ENCODE measurements at regions not wholly inside any gene's neighbourhood (a gene's known extent, or its start where the extent isn't known, plus 50 kb on each side); places are given as distances from the start of the nearest gene placed in this dataset.
A peak's percentile ranks its signal among the peaks of the same experiment; 100 is the strongest.

- no peak for TF ChIP-seq CTCF (tag by site-specific recombination; IDR thresholded peaks at IDR 0.05)
- TF ChIP-seq WT1 (tag by site-specific recombination; IDR thresholded peaks at IDR 0.05) = no peak
- no peak for TF ChIP-seq ZNF707 (tag by site-specific recombination; IDR thresholded peaks at IDR 0.05)
- no peak for TF ChIP-seq ZFP3 (tag by site-specific recombination; IDR thresholded peaks at IDR 0.05; ENCODE audit: low read depth)
- TF ChIP-seq ZBTB17 (tag by site-specific recombination; IDR thresholded peaks at IDR 0.05) = no peak
- TF ChIP-seq ZBTB1 (tag by site-specific recombination; IDR thresholded peaks at IDR 0.05) = no peak
- TF ChIP-seq, protein P1, sequence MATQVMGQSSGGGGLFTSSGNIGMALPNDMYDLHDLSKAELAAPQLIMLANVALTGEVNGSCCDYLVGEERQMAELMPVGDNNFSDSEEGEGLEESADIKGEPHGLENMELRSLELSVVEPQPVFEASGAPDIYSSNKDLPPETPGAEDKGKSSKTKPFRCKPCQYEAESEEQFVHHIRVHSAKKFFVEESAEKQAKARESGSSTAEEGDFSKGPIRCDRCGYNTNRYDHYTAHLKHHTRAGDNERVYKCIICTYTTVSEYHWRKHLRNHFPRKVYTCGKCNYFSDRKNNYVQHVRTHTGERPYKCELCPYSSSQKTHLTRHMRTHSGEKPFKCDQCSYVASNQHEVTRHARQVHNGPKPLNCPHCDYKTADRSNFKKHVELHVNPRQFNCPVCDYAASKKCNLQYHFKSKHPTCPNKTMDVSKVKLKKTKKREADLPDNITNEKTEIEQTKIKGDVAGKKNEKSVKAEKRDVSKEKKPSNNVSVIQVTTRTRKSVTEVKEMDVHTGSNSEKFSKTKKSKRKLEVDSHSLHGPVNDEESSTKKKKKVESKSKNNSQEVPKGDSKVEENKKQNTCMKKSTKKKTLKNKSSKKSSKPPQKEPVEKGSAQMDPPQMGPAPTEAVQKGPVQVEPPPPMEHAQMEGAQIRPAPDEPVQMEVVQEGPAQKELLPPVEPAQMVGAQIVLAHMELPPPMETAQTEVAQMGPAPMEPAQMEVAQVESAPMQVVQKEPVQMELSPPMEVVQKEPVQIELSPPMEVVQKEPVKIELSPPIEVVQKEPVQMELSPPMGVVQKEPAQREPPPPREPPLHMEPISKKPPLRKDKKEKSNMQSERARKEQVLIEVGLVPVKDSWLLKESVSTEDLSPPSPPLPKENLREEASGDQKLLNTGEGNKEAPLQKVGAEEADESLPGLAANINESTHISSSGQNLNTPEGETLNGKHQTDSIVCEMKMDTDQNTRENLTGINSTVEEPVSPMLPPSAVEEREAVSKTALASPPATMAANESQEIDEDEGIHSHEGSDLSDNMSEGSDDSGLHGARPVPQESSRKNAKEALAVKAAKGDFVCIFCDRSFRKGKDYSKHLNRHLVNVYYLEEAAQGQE (tag by site-specific recombination; IDR thresholded peaks at IDR 0.05) = peak; percentile 92
- no peak for TF ChIP-seq ZNF747 (tag by site-specific recombination; IDR thresholded peaks at IDR 0.05)
Observed at GRCh38 chr13:44169018-44169911, 204.4 kb upstream of the SERP2 start.
